GM23248 (cell line): ENCODE measurements at regions not wholly inside any gene's neighbourhood (a gene's known extent, or its start where the extent isn't known, plus 50 kb on each side); places are given as distances from the start of the nearest gene placed in this dataset.
"Not testable (repeated sequence)": the region's sequence is repeated elsewhere in the genome, so short reads cannot be mapped to it uniquely, and the experiment has no call there.

ENCODE experiments used
- DNase-seq: peaks from one replicate; pipeline ENCODE4 v3.0.0-alpha.2; 2015
- H2AFZ ChIP-seq: fragments of 200-600 bp; sonication (generic); 2 replicates; pipeline ENCODE4 v1.6.1; 2016; ENCODE audit warnings: antibody characterized with exemption
- H3F3A ChIP-seq: fragments of 200-600 bp; sonication (generic); 2 replicates; pipeline ENCODE4 v1.6.1; 2016; ENCODE audit warnings: mild to moderate bottlenecking, antibody characterized with exemption, mixed run types; ENCODE audit not compliant: insufficient read depth
- H3K27ac ChIP-seq: fragments of 200-600 bp; sonication (generic); 2 replicates; pipeline ENCODE4 v1.5.1; 2016; ENCODE audit warnings: mild to moderate bottlenecking
- H3K27me3 ChIP-seq: fragments of 200-600 bp; sonication (generic); replicated peaks from 2 replicates; pipeline ENCODE4 v1.6.1; 2016; ENCODE audit warnings: mild to moderate bottlenecking; ENCODE audit not compliant: insufficient read depth
- H3K36me3 ChIP-seq: fragments of 200-600 bp; sonication (generic); 2 replicates; pipeline ENCODE4 v1.6.1; 2016; ENCODE audit warnings: low read depth, mild to moderate bottlenecking
- H3K4me1 ChIP-seq: fragments of 200-600 bp; sonication (generic); 2 replicates; pipeline ENCODE4 v1.6.1; 2016; ENCODE audit warnings: mild to moderate bottlenecking; ENCODE audit not compliant: insufficient read depth
- H3K4me2 ChIP-seq: fragments of 200-600 bp; sonication (generic); one replicate; pipeline ENCODE4 v1.6.1; 2016; ENCODE audit warnings: mild to moderate bottlenecking; ENCODE audit not compliant: unreplicated experiment
- H3K4me3 ChIP-seq: fragments of 200-600 bp; sonication (generic); 2 replicates; pipeline ENCODE4 v1.5.1; 2016; ENCODE audit warnings: mild to moderate bottlenecking
- H3K79me2 ChIP-seq: fragments of 200-600 bp; sonication (generic); 2 replicates; pipeline ENCODE4 v1.6.1; 2016; ENCODE audit warnings: mild to moderate bottlenecking; ENCODE audit not compliant: insufficient read depth
- H3K9ac ChIP-seq: fragments of 200-600 bp; sonication (generic); 2 replicates; pipeline ENCODE4 v1.6.1; 2016; ENCODE audit warnings: mild to moderate bottlenecking
- H3K9me2 ChIP-seq: fragments of 200-600 bp; sonication (generic); 2 replicates; pipeline ENCODE4 v1.6.1; 2016; ENCODE audit warnings: mixed run types, mild to moderate bottlenecking, moderate library complexity; ENCODE audit not compliant: insufficient read depth
- H3K9me3 ChIP-seq: fragments of 200-600 bp; sonication (generic); one replicate; pipeline ENCODE4 v1.6.1; 2017; ENCODE audit warnings: low read depth
- H4K20me1 ChIP-seq: fragments of 200-600 bp; sonication (generic); 2 replicates; pipeline ENCODE4 v1.6.0; 2016; ENCODE audit not compliant: insufficient read depth
- EZH2 ChIP-seq: fragments of 200-600 bp; sonication (generic); IDR thresholded peaks from 2 replicates; pipeline ENCODE4 v1.6.1; 2018; ENCODE audit warnings: antibody characterized with exemption, mild to moderate bottlenecking; ENCODE audit not compliant: insufficient read depth, poor library complexity, severe bottlenecking
- EZH2phosphoT487 ChIP-seq: fragments of 200-600 bp; sonication (generic); IDR thresholded peaks from 2 replicates; pipeline ENCODE4 v1.6.1; 2018; ENCODE audit warnings: antibody characterized with exemption, moderate library complexity, mild to moderate bottlenecking, low read depth; ENCODE audit not compliant: insufficient read depth
- WGBS, 2 experiments: methylation state at CpG; one replicate each; pipeline ENCODE4 v1.1.6; 2015 to 2017; ENCODE audit warnings: low lambda C conversion rate in 2 of 2, low coverage in 1 of 2; ENCODE audit errors: missing lambda C conversion rate in 2 of 2; 5-methylcytosine and 5-hydroxymethylcytosine counted together
- in situ Hi-C: fragments of 300-500 bp; cut with MboI; formaldehyde crosslinking; loops from 2 replicates; pipeline ENCODE4 v1.15.0; 2020

- in situ Hi-C loops: no loop called here
These were observed 60.4 kb upstream of the CA12 start for GRCh38 chr15:63442080-63442479.

GRCh38 chr15:63444611-63445010 lies 59.8 kb upstream of the USP3 start:
- no peak for DNase-seq

More at GRCh38 chr15:63442080-63442479, 60.4 kb upstream of the CA12 start:
- Histone ChIP-seq H3K27ac (no peak overlapping the region), H3F3A (0 out of 2 replicates have a peak, but pooled peaks cover 7% of the 10 kb centered on the region), H3K27me3 (peaks cover 21% of the 10 kb centered on the region), H3K9ac (no peak overlapping the region), H2AFZ (no peak overlapping the region), H4K20me1 (no peaks in the 10 kb centered on the region), H3K36me3 (no peaks in the 10 kb centered on the region), H3K4me2 (no peak overlapping the region), H3K79me2 (no peaks in the 10 kb centered on the region), H3K4me1 (no peaks in the 10 kb centered on the region), H3K9me3 (no peaks in the 10 kb centered on the region), H3K9me2 (no peaks in the 10 kb centered on the region), H3K4me3 (no peak overlapping the region)
- TF ChIP-seq EZH2: no peak
- no peak for TF ChIP-seq EZH2phosphoT487
- 85 to 90% methylated on average over 6 of the region's 6 CpGs for WGBS, 2 experiments
- no peak for DNase-seq

GRCh38 chr15:63446255-63446654 lies 58.1 kb upstream of the USP3 start:
- Histone ChIP-seq H3K9me3 (no peaks in the 10 kb centered on the region), H3K4me3 (no peak overlapping the region), H3K27me3 (peaks cover 21% of the 10 kb centered on the region), H3K36me3 (no peaks in the 10 kb centered on the region), H3K9ac (no peak overlapping the region), H4K20me1 (no peaks in the 10 kb centered on the region), H3K4me2 (no peak overlapping the region), H3K79me2 (no peaks in the 10 kb centered on the region), H3K9me2 (no peaks in the 10 kb centered on the region), H3K27ac (no peak overlapping the region), H2AFZ (no peak overlapping the region), H3K4me1 (peaks cover 8% of the 10 kb centered on the region; the same call in 1 of the 2 replicates), H3F3A (no peaks in the 10 kb centered on the region)
- DNase-seq: no peak
- WGBS, 2 experiments: 64 to 65% methylated on average over 7 of the region's 7 CpGs
- TF ChIP-seq EZH2phosphoT487 (no peak), EZH2 (no peak)
- in situ Hi-C loops: no loop called here

More at GRCh38 chr15:63444611-63445010, 59.8 kb upstream of the USP3 start:
- Histone ChIP-seq H3K27me3 (peaks cover 21% of the 10 kb centered on the region), H3K4me3 (no peak overlapping the region), H4K20me1 (no peaks in the 10 kb centered on the region), H3K79me2 (no peaks in the 10 kb centered on the region), H3K4me1 (peaks cover 3% of the 10 kb centered on the region; the same call in 1 of the 2 replicates), H3K9ac (no peak overlapping the region), H3K4me2 (no peak overlapping the region), H3F3A (0 out of 2 replicates have a peak, but pooled peaks cover under 1% of the 10 kb centered on the region), H2AFZ (no peak overlapping the region), H3K9me2 (no peaks in the 10 kb centered on the region), H3K36me3 (no peaks in the 10 kb centered on the region), H3K9me3 (no peaks in the 10 kb centered on the region), H3K27ac (no peak overlapping the region)
- in situ Hi-C loops: no loop called here
- TF ChIP-seq EZH2phosphoT487 (no peak), EZH2 (no peak)

- Histone ChIP-seq H3K4me1 (peaks cover 8% of the 10 kb centered on the region; the same call in 1 of the 2 replicates), H3K4me2 (no peak overlapping the region), H3K79me2 (no peaks in the 10 kb centered on the region), H3K9me3 (no peaks in the 10 kb centered on the region), H2AFZ (no peak overlapping the region), H3K36me3 (no peaks in the 10 kb centered on the region), H3K9me2 (no peaks in the 10 kb centered on the region), H3K4me3 (no peak overlapping the region), H4K20me1 (no peaks in the 10 kb centered on the region), H3K9ac (no peak overlapping the region), H3K27ac (no peak overlapping the region), H3F3A (no peaks in the 10 kb centered on the region), H3K27me3 (peaks cover 21% of the 10 kb centered on the region)
- no peak for DNase-seq
- in situ Hi-C loops: no loop called here
- WGBS, 2 experiments: 78 to 85% methylated on average over 4 of the region's 4 CpGs
- TF ChIP-seq EZH2phosphoT487 (no peak), EZH2 (no peak)
These were observed 57.2 kb upstream of the USP3 start for GRCh38 chr15:63447017-63447676.

GRCh38 chr15:63448266-63448665 lies 56.1 kb upstream of the USP3 start:
- Histone ChIP-seq H2AFZ (no peak overlapping the region), H3K9ac (no peak overlapping the region), H3K9me2 (no peaks in the 10 kb centered on the region), H3K27ac (no peak overlapping the region), H3K4me3 (no peak overlapping the region), H3K4me2 (no peak overlapping the region), H3K9me3 (no peaks in the 10 kb centered on the region), H3K36me3 (no peaks in the 10 kb centered on the region), H3K27me3 (peaks cover 13% of the 10 kb centered on the region), H3F3A (no peaks in the 10 kb centered on the region), H3K79me2 (no peaks in the 10 kb centered on the region), H3K4me1 (peaks cover 8% of the 10 kb centered on the region; the same call in 1 of the 2 replicates), H4K20me1 (no peaks in the 10 kb centered on the region)
- in situ Hi-C loops: no loop called here
- TF ChIP-seq EZH2phosphoT487: no peak
- no peak for TF ChIP-seq EZH2
- DNase-seq: no peak
- 54 to 74% methylated on average over 4 of the region's 4 CpGs for WGBS, 2 experiments

GRCh38 chr15:63448872-63449555 lies 55.4 kb upstream of the USP3 start:
- in situ Hi-C loops, H3K4me1 ChIP-seq, H3K9me2 ChIP-seq, H3F3A ChIP-seq, H3K4me3 ChIP-seq, H4K20me1 ChIP-seq, H2AFZ ChIP-seq, H3K79me2 ChIP-seq, H3K4me2 ChIP-seq, H3K9me3 ChIP-seq, H3K9ac ChIP-seq, DNase-seq, H3K27ac ChIP-seq, H3K36me3 ChIP-seq: not testable (repeated sequence)
- WGBS, 2 experiments: 78% methylated on average over 11 of the region's 11 CpGs
- peaks cover 12% of the 10 kb centered on the region for H3K27me3 ChIP-seq
